ENCODE measurements at regions not wholly inside any gene's neighbourhood (a gene's known extent, or its start where the extent isn't known, plus 50 kb on each side); places are given as distances from the start of the nearest gene placed in this dataset.

DNA sequence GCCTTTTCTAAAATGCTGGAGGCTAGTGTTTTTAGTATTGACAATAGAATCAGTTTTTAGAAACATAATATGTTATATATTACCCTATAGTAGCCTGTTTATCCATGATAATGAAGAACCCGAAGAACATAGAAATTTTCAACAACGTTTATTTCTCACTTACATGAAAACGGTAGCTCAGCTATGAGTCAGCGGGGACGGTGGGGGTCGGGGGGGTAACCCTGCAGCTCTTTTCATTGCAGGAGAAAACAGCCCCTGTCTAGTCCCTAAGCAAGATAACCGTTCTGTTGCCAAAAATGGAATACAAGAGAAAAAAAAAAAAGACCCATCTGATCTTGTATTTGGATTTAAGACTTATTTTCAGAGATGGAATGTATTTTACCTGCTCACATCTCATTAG lies 1758.4 kb upstream of the AGA start:
- H3K4me3 ChIP-seq (replicated peaks; ENCODE audit: low read depth, low read length), result no peak overlapping the region
- TF ChIP-seq, protein P1, sequence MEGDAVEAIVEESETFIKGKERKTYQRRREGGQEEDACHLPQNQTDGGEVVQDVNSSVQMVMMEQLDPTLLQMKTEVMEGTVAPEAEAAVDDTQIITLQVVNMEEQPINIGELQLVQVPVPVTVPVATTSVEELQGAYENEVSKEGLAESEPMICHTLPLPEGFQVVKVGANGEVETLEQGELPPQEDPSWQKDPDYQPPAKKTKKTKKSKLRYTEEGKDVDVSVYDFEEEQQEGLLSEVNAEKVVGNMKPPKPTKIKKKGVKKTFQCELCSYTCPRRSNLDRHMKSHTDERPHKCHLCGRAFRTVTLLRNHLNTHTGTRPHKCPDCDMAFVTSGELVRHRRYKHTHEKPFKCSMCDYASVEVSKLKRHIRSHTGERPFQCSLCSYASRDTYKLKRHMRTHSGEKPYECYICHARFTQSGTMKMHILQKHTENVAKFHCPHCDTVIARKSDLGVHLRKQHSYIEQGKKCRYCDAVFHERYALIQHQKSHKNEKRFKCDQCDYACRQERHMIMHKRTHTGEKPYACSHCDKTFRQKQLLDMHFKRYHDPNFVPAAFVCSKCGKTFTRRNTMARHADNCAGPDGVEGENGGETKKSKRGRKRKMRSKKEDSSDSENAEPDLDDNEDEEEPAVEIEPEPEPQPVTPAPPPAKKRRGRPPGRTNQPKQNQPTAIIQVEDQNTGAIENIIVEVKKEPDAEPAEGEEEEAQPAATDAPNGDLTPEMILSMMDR (IDR thresholded peaks at IDR 0.05; ENCODE audit: low read length, missing control alignments), result no peak
- DNase-seq (ENCODE audit: low read depth), result no peak

DNA sequence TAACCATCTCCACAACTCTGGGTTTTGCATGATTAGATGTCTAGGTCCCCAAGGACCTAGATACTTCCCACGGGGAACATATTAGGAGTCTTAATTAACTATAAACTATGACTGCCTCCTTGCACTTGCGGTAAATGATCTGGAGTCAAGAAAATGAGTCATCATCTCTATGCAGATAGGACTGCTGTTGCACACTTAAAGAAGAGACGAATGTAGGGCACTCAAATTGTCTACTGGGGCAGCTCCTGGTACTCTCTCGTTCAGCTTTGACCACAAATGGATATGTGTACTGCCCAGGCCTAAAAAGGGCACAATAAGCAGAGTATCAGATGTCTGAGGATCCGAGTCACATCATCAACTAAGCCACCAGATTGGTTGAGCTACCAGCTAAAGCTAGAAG lies 1783.4 kb upstream of the AGA start:
- DNase-seq (ENCODE audit: low read depth), result no peak
- H3K4me3 ChIP-seq (replicated peaks; ENCODE audit: low read depth, low read length), result no peak overlapping the region
- TF ChIP-seq, protein P1 (IDR thresholded peaks at IDR 0.05; ENCODE audit: low read length, missing control alignments), result no peak

DNA sequence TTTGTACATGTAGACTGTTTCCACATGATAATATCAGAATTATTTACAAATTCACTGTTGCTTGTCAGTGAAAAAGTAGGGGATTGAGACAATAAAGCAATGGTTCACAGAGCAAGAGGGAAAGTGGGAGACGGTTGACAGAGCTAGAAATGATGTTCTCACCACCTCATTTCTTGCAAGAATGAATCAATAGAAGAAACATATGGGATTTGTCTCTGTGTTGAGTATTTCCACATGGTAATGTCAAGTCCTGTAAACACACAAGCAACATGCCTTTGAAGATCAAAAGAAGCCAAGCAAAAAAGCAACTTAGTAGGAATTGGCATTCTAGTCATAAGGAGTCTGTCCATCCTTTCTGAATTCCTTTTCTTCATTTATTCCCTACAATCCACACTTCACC lies 1806.6 kb upstream of the AGA start:
- no peak overlapping the region for H3K4me3 ChIP-seq (replicated peaks; ENCODE audit: low read depth, low read length)
- TF ChIP-seq, protein P1 (IDR thresholded peaks at IDR 0.05; ENCODE audit: low read length, missing control alignments), result no peak
- DNase-seq (ENCODE audit: low read depth), result no peak

GRCh38 chr4:179268791-179269190 lies 1826.6 kb upstream of the AGA start:
- H3K4me3 ChIP-seq (replicated peaks; ENCODE audit: low read depth, low read length), result no peak overlapping the region
- no peak for DNase-seq (ENCODE audit: low read depth)
- TF ChIP-seq, protein P1 (IDR thresholded peaks at IDR 0.05; ENCODE audit: low read length, missing control alignments), result no peak

GRCh38 chr4:179272282-179272681 lies 1830.0 kb upstream of the AGA start:
- DNase-seq (ENCODE audit: low read depth), result no peak
- no peak overlapping the region for H3K4me3 ChIP-seq (replicated peaks; ENCODE audit: low read depth, low read length)
- TF ChIP-seq, protein P1 (IDR thresholded peaks at IDR 0.05; ENCODE audit: low read length, missing control alignments), result no peak

- TF ChIP-seq, protein P1 (IDR thresholded peaks at IDR 0.05; ENCODE audit: low read length, missing control alignments), result no peak
- H3K4me3 ChIP-seq (replicated peaks; ENCODE audit: low read depth, low read length), result no peak overlapping the region
- no peak for DNase-seq (ENCODE audit: low read depth)
These were observed 1836.4 kb upstream of the AGA start for GRCh38 chr4:179278647-179279046.

DNA sequence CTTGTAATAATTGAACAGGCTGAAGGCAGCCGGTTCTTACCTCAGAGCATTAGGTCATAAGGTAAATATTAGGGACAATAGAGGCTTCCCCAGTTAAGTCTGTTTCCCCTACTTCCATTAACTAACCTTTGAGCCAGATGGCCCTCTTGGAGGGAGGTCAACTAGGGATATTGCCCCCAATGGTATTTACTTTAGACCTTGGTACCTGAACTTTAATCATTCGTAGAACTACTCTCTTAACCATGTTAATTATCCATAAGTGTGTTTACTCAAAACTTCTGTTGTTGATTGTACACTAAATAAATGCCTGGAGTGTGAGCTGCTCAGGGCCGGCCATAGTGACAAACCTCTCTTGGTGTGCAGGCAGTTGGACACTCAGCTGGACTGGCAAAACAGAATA lies 1843.5 kb upstream of the AGA start:
- DNase-seq (ENCODE audit: low read depth), result no peak
- no peak overlapping the region for H3K4me3 ChIP-seq (replicated peaks; ENCODE audit: low read depth, low read length)
- TF ChIP-seq, protein P1 (IDR thresholded peaks at IDR 0.05; ENCODE audit: low read length, missing control alignments), result no peak
